Cardiac muscle cell (in vitro differentiated cells and primary cell): ENCODE measurements at regions not wholly inside any gene's neighbourhood (a gene's known extent, or its start where the extent isn't known, plus 50 kb on each side); places are given as distances from the start of the nearest gene placed in this dataset.

Experiments used
- DNase-seq, 2 donors: peaks; one replicate each; pipeline versions ENCODE4 v3.0.0 to v3.0.0-alpha.2; 2010 to 2017; ENCODE audit warnings: low read depth in 1 of 2, low spot score in 1 of 2
- H3K27ac ChIP-seq: fragments of 200-600 bp; sonication (generic); 2 replicates; pipeline ENCODE4 v1.5.1; 2016
- H3K27me3 ChIP-seq: fragments of 200-600 bp; sonication (generic); 2 replicates; pipeline ENCODE4 v1.6.0; 2016; ENCODE audit warnings: control low read depth
- H3K36me3 ChIP-seq: fragments of 200-600 bp; sonication (generic); 2 replicates; pipeline ENCODE4 v1.5.1; 2016; ENCODE audit warnings: control low read depth
- H3K4me1 ChIP-seq: fragments of 200-600 bp; sonication (generic); 2 replicates; pipeline ENCODE4 v1.8.1; 2017; ENCODE audit warnings: low read depth, mild to moderate bottlenecking, mixed run types
- H3K4me3 ChIP-seq: fragments of 200-600 bp; sonication (generic); 2 replicates; pipeline ENCODE4 v1.5.1; 2016; ENCODE audit warnings: mild to moderate bottlenecking
- H3K9me3 ChIP-seq: fragments of 200-600 bp; sonication (generic); 2 replicates; pipeline ENCODE4 v1.5.1; 2017; ENCODE audit warnings: low read depth, mild to moderate bottlenecking, control low read depth
- CTCF ChIP-seq: IDR thresholded peaks from 2 replicates; pipeline ENCODE4 v1.5.1; 2012; ENCODE audit warnings: low read depth, mild to moderate bottlenecking, low read length

GRCh38 chr6:71489736-71490135 is 201.1 kb downstream of the OGFRL1 start:
- H3K27ac ChIP-seq: no peak overlapping the region

GRCh38 chr6:71490876-71491275 is 202.3 kb downstream of the OGFRL1 start:
- Histone ChIP-seq H3K27ac (no peak overlapping the region), H3K36me3 (no peaks in the 10 kb centered on the region), H3K4me1 (peaks cover 3% of the 10 kb centered on the region), H3K9me3 (no peaks in the 10 kb centered on the region), H3K27me3 (no peaks in the 10 kb centered on the region), H3K4me3 (no peak overlapping the region)
- no peak for DNase-seq
- no peak for TF ChIP-seq CTCF

More at GRCh38 chr6:71489736-71490135, 201.1 kb downstream of the OGFRL1 start:
- TF ChIP-seq CTCF: no peak
- H3K4me1 ChIP-seq: no peaks in the 10 kb centered on the region
- no peaks in the 10 kb centered on the region for H3K9me3 ChIP-seq
- H3K36me3 ChIP-seq: no peaks in the 10 kb centered on the region
- peak in 1 of 2 donors; percentile 92 for DNase-seq
- H3K4me3 ChIP-seq: no peak overlapping the region
- H3K27me3 ChIP-seq: no peaks in the 10 kb centered on the region

- no peak overlapping the region for H3K27ac ChIP-seq
- no peaks in the 10 kb centered on the region for H3K27me3 ChIP-seq
- no peaks in the 10 kb centered on the region for H3K36me3 ChIP-seq
- peaks cover 9% of the 10 kb centered on the region for H3K4me1 ChIP-seq
- no peak overlapping the region for H3K4me3 ChIP-seq
- H3K9me3 ChIP-seq: no peaks in the 10 kb centered on the region
- DNase-seq: no peak
- no peak for TF ChIP-seq CTCF
These were observed 203.2 kb downstream of the OGFRL1 start for GRCh38 chr6:71491844-71492243.

- TF ChIP-seq CTCF: no peak
These were observed 204.1 kb downstream of the OGFRL1 start for GRCh38 chr6:71492668-71493067.

GRCh38 chr6:71496018-71496721 is 207.6 kb downstream of the OGFRL1 start:
- H3K9me3 ChIP-seq: no peaks in the 10 kb centered on the region
- no peak for TF ChIP-seq CTCF
- no peak overlapping the region for H3K4me3 ChIP-seq
- DNase-seq: peak in 1 of 2 donors; percentile 40
- H3K4me1 ChIP-seq: peaks cover 9% of the 10 kb centered on the region
- H3K27me3 ChIP-seq: no peaks in the 10 kb centered on the region
- H3K27ac ChIP-seq: no peak overlapping the region
- no peaks in the 10 kb centered on the region for H3K36me3 ChIP-seq

More at GRCh38 chr6:71492668-71493067, 204.1 kb downstream of the OGFRL1 start:
- Histone ChIP-seq H3K9me3 (no peaks in the 10 kb centered on the region), H3K4me1 (peaks cover 9% of the 10 kb centered on the region), H3K4me3 (no peak overlapping the region), H3K27ac (no peak overlapping the region), H3K36me3 (no peaks in the 10 kb centered on the region), H3K27me3 (no peaks in the 10 kb centered on the region)
- no peak for DNase-seq
